ENCODE measurements at regions not wholly inside any gene's neighbourhood (a gene's known extent, or its start where the extent isn't known, plus 50 kb on each side); places are given as distances from the start of the nearest gene placed in this dataset.

GRCh38 chr2:8534729-8535468, 147.0 kb upstream of the ID2 start:
- Histone ChIP-seq H3K27ac (peak overlapping the region in 1 of 2 experiments; percentile 10; a peak in 2 of 6 replicates), H3K4me1 (no peaks in the 10 kb centered on the region), H3K4me3 (no peak overlapping the region), H3K4me2 (no peak overlapping the region), H3K9me3 (peaks cover 16% of the 10 kb centered on the region)
- ChIA-PET CTCF (interaction anchor here (0.7 to 1.4 kb wide), 2 partner anchors 9 to 110 kb away, joined by 3 read pairs; no protein-coding TSS in a partner anchor), POLR2A (no interaction called here)
- ATAC-seq = peak in 1 of 2 experiments; percentile 15; a peak in 2 of 6 replicates
- no peak for FAIRE-seq
- no peak for DNase-seq (ENCODE audit: low read depth in 1 of 2, low spot score in 1 of 2)
- TF ChIP-seq CEBPB (IDR thresholded peaks at IDR 0.05) = 0 out of 4 replicates have a peak, but pooled peaks of 1 of the 2 experiments have one; percentile 13
- TF ChIP-seq CHD2 (IDR thresholded peaks at IDR 0.05; ENCODE audit: low read length, partially characterized antibody) = no peak
- 78% methylated on average over 11 of the region's 15 CpGs for WGBS (ENCODE audit: missing lambda C conversion rate)

- FAIRE-seq = no peak
- no peaks in the 10 kb centered on the region for H3K4me1 ChIP-seq
- WGBS (ENCODE audit: missing lambda C conversion rate) = 84% methylated on average over 9 of the region's 9 CpGs
Measured at GRCh38 chr2:8535469-8535795, 146.4 kb upstream of the ID2 start.

GRCh38 chr2:8535821-8536685, 145.8 kb upstream of the ID2 start:
- H3K4me2 ChIP-seq = no peak overlapping the region
- no peak for DNase-seq (ENCODE audit: low read depth in 1 of 2, low spot score in 1 of 2)
- H3K4me1 ChIP-seq = no peaks in the 10 kb centered on the region
- H3K4me3 ChIP-seq = no peak overlapping the region
- peak overlapping the region in 1 of 2 experiments; percentile 11; a peak in 1 of 6 replicates for H3K27ac ChIP-seq
- POLR2A ChIA-PET = no interaction called here
- 82% methylated on average over 19 of the region's 19 CpGs for WGBS (ENCODE audit: missing lambda C conversion rate)
- no peak for ATAC-seq
- peaks cover 12% of the 10 kb centered on the region for H3K9me3 ChIP-seq
- CTCF ChIA-PET = interaction anchor here (0.8 kb wide), 1 partner anchor 1108 kb away, joined by 3 read pairs; no protein-coding TSS in a partner anchor
- no peak for FAIRE-seq
- TF ChIP-seq CHD2 (IDR thresholded peaks at IDR 0.05; ENCODE audit: low read length, partially characterized antibody) = no peak
- no peak for TF ChIP-seq HDAC2 (IDR thresholded peaks at IDR 0.05)
- no peak for TF ChIP-seq CBX2 (IDR thresholded peaks at IDR 0.05; ENCODE audit: borderline replicate concordance, low read depth)
- no peak for TF ChIP-seq NR3C1 (IDR thresholded peaks at IDR 0.05)
- no peak for TF ChIP-seq KDM1A (IDR thresholded peaks at IDR 0.05; ENCODE audit: low read depth)
- no peak for TF ChIP-seq EP300 (IDR thresholded peaks at IDR 0.05)
- no peak for TF ChIP-seq EHMT2 (IDR thresholded peaks at IDR 0.05; ENCODE audit: low read depth)
- TF ChIP-seq JUNB (IDR thresholded peaks at IDR 0.05) = no peak
- no peak for TF ChIP-seq BCL3 (IDR thresholded peaks at IDR 0.05)
- no peak for TF ChIP-seq EHF (CRISPR knock-in tag; IDR thresholded peaks at IDR 0.05)
- TF ChIP-seq, protein P1, sequence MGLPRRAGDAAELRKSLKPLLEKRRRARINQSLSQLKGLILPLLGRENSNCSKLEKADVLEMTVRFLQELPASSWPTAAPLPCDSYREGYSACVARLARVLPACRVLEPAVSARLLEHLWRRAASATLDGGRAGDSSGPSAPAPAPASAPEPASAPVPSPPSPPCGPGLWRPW (IDR thresholded peaks at IDR 0.05) = no peak
- no peak for TF ChIP-seq SMC3 (IDR thresholded peaks at IDR 0.05)
- TF ChIP-seq RNF2 (IDR thresholded peaks at IDR 0.05; ENCODE audit: borderline replicate concordance, low read depth) = no peak
- TF ChIP-seq KDM5A (IDR thresholded peaks at IDR 0.05) = no peak
- TF ChIP-seq ZNF302 (CRISPR knock-in tag; IDR thresholded peaks at IDR 0.05) = no peak
- TF ChIP-seq HEYL (CRISPR knock-in tag; IDR thresholded peaks at IDR 0.05) = no peak

More at GRCh38 chr2:8535469-8535795, 146.4 kb upstream of the ID2 start:
- Histone ChIP-seq H3K27ac (peak overlapping the region in 1 of 2 experiments; percentile 10; a peak in 2 of 6 replicates), H3K9me3 (peaks cover 16% of the 10 kb centered on the region), H3K4me2 (no peak overlapping the region), H3K4me3 (no peak overlapping the region)
- ChIA-PET POLR2A (no interaction called here), CTCF (interaction anchor here (0.8 kb wide), 1 partner anchor 1107 kb away, joined by 3 read pairs; no protein-coding TSS in a partner anchor)
- ATAC-seq (no peak), DNase-seq (ENCODE audit: low read depth in 1 of 2, low spot score in 1 of 2) (no peak)
- TF ChIP-seq EHMT2 (IDR thresholded peaks at IDR 0.05; ENCODE audit: low read depth) (no peak), HOXB5 (CRISPR knock-in tag; IDR thresholded peaks at IDR 0.05) (no peak), KDM5A (IDR thresholded peaks at IDR 0.05) (no peak), JUN (IDR thresholded peaks at IDR 0.05) (no peak), PHF8 (IDR thresholded peaks at IDR 0.05; ENCODE audit: borderline replicate concordance, low read depth) (no peak), BCL3 (IDR thresholded peaks at IDR 0.05) (no peak), POLR2A (IDR thresholded peaks at IDR 0.05; ENCODE audit: low read length) (no peak), ESRRA (IDR thresholded peaks at IDR 0.05; ENCODE audit: borderline replicate concordance, low read length) (no peak), BHLHE40 (IDR thresholded peaks at IDR 0.05; ENCODE audit: low read depth, low read length) (no peak), SREBF2 (IDR thresholded peaks at IDR 0.05) (no peak), NR3C1 (IDR thresholded peaks at IDR 0.05) (no peak), SMC3 (IDR thresholded peaks at IDR 0.05) (no peak), ZFP36 (IDR thresholded peaks at IDR 0.05; ENCODE audit: borderline replicate concordance, partially characterized antibody) (no peak), CHD2 (IDR thresholded peaks at IDR 0.05; ENCODE audit: low read length, partially characterized antibody) (no peak)
- TF ChIP-seq, protein P2, sequence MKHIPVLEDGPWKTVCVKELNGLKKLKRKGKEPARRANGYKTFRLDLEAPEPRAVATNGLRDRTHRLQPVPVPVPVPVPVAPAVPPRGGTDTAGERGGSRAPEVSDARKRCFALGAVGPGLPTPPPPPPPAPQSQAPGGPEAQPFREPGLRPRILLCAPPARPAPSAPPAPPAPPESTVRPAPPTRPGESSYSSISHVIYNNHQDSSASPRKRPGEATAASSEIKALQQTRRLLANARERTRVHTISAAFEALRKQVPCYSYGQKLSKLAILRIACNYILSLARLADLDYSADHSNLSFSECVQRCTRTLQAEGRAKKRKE (CRISPR knock-in tag; IDR thresholded peaks at IDR 0.05; ENCODE audit: low read depth) = no peak
